Nephron (organoid): ENCODE measurements at regions not wholly inside any gene's neighbourhood (a gene's known extent, or its start where the extent isn't known, plus 50 kb on each side); places are given as distances from the start of the nearest gene placed in this dataset.
"Not testable (repeated sequence)": the region's sequence is repeated elsewhere in the genome, so short reads cannot be mapped to it uniquely, and the experiment has no call there.

ENCODE experiments used
- H3K27ac Mint-ChIP-seq, 3 experiments: 2 replicates each; pipeline ENCODE4 v1.8.0; 2020; ENCODE audit warnings: mixed read lengths in 3 of 3, mild to moderate bottlenecking in 2 of 3, moderate library complexity in 1 of 3
- H3K27me3 Mint-ChIP-seq: 2 replicates; pipeline ENCODE4 v1.8.0; 2021; ENCODE audit warnings: low read depth, mild to moderate bottlenecking, moderate library complexity, mixed read lengths
- H3K36me3 Mint-ChIP-seq: 2 replicates; pipeline ENCODE4 v1.8.0; 2020; ENCODE audit warnings: low read depth, mixed read lengths
- H3K4me1 Mint-ChIP-seq: 2 replicates; pipeline ENCODE4 v1.8.0; 2020; ENCODE audit warnings: mixed read lengths
- H3K4me3 Mint-ChIP-seq, 3 experiments: 2 replicates each; pipeline ENCODE4 v1.8.0; 2020; ENCODE audit warnings: mild to moderate bottlenecking in 3 of 3, mixed read lengths in 3 of 3, moderate library complexity in 2 of 3
- H3K9me3 Mint-ChIP-seq: 2 replicates; pipeline ENCODE4 v1.8.0; 2020; ENCODE audit warnings: mixed read lengths
- CTCF ChIP-seq, 3 experiments: fragments of 200-600 bp; sonication (generic); IDR thresholded peaks; one replicate each; pipeline ENCODE4 v1.5.0; 2021; ENCODE audit warnings: antibody characterized with exemption in 3 of 3; ENCODE audit not compliant: unreplicated experiment in 3 of 3

GRCh38 chr19:37313335-37313627 is 57.6 kb upstream of the ZNF527 start:
- Mint-ChIP-seq H3K27ac (no peak overlapping the region), H3K4me1 (peaks cover 7% of the 10 kb centered on the region), H3K36me3 (peaks cover 9% of the 10 kb centered on the region), H3K9me3 (peaks cover 26% of the 10 kb centered on the region), H3K4me3 (peak overlapping the region; percentile 59 to 85 (median 78)), H3K27me3 (no peaks in the 10 kb centered on the region)
- no peak for TF ChIP-seq CTCF (IDR thresholded peaks at IDR 0.05; ENCODE audit: unreplicated experiment in 3 of 3)

GRCh38 chr19:37317403-37318209 is 53.3 kb upstream of the ZNF527 start:
- Mint-ChIP-seq H3K4me3 (peak overlapping the region; percentile 99), H3K27ac (peak overlapping the region; percentile 84 to 98 (median 97)), H3K4me1 (peaks cover 22% of the 10 kb centered on the region), H3K36me3 (peaks cover 51% of the 10 kb centered on the region), H3K27me3 (no peaks in the 10 kb centered on the region), H3K9me3 (peaks cover 39% of the 10 kb centered on the region)
- peak; percentile 10 to 25 (median 12) for TF ChIP-seq CTCF (IDR thresholded peaks at IDR 0.05; ENCODE audit: unreplicated experiment in 3 of 3)

GRCh38 chr19:37320988-37321387 is 49.9 kb upstream of the ZNF527 start:
- Mint-ChIP-seq H3K4me1 (peaks cover 20% of the 10 kb centered on the region), H3K36me3 (peaks cover 80% of the 10 kb centered on the region), H3K9me3 (peaks cover 25% of the 10 kb centered on the region), H3K4me3 (peak overlapping the region in 2 of 3 experiments; percentile 46 to 99)
- H3K27ac Mint-ChIP-seq, H3K27me3 Mint-ChIP-seq: not testable (repeated sequence)
